Upper lobe of left lung (tissue), 6 donors: ENCODE measurements at regions not wholly inside any gene's neighbourhood (a gene's known extent, or its start where the extent isn't known, plus 50 kb on each side); places are given as distances from the start of the nearest gene placed in this dataset.

Experiments used
- ATAC-seq, 2 donors: fragments of 200-7000 bp; cut with Tn5 transposase; one replicate each; pipeline ENCODE4 v1.9.1; 2022; ENCODE audit warnings: mild to moderate bottlenecking in 2 of 2, moderate library complexity in 2 of 2; ENCODE audit not compliant: low FRiP score in 2 of 2
- DNase-seq, 2 donors: peaks; one replicate each; pipeline ENCODE4 v3.0.0-alpha.2; 2019 to 2020
- H3K27ac ChIP-seq, 4 donors: fragments of 200-600 bp; sonication (generic); one replicate each; pipeline ENCODE4 v1.5.1; 2016 to 2019
- H3K27me3 ChIP-seq, 4 donors: fragments of 200-600 bp; sonication (generic); one replicate each; pipeline ENCODE4 v1.5.1; 2017 to 2019
- H3K36me3 ChIP-seq, 4 donors: fragments of 200-600 bp; sonication (generic); one replicate each; pipeline ENCODE4 v1.5.1; 2016 to 2019
- H3K4me1 ChIP-seq, 4 donors: fragments of 200-600 bp; sonication (generic); one replicate each; pipeline ENCODE4 v1.5.1; 2018 to 2019
- H3K4me3 ChIP-seq, 4 donors: fragments of 200-600 bp; sonication (generic); one replicate each; pipeline ENCODE4 v1.5.1; 2017 to 2019; ENCODE audit warnings: mild to moderate bottlenecking in 2 of 4, moderate library complexity in 1 of 4
- H3K9me3 ChIP-seq, 4 donors: fragments of 200-600 bp; sonication (generic); one replicate each; pipeline ENCODE4 v1.5.1; 2018 to 2019
- CTCF ChIP-seq, 6 experiments: fragments of 450-650 bp in 4 of 6; fragments of 200-600 bp in 2 of 6; sonication (generic) in 2 of 6; IDR thresholded peaks; one replicate each; pipeline ENCODE4 v1.5.1; 2016 to 2019; ENCODE audit warnings: antibody characterized with exemption in 6 of 6
- EP300 ChIP-seq, 4 donors: sonication (generic); formaldehyde crosslinking; IDR thresholded peaks; one replicate each; pipeline ENCODE4 v1.5.1; 2017; ENCODE audit warnings: antibody characterized with exemption in 4 of 4, control low read depth in 2 of 4
- POLR2A ChIP-seq, 4 donors: fragments of 450-650 bp; IDR thresholded peaks; one replicate each; pipeline ENCODE4 v1.5.1; 2016 to 2017; ENCODE audit warnings: antibody characterized with exemption in 4 of 4, mild to moderate bottlenecking in 2 of 4
- POLR2AphosphoS5 ChIP-seq, 2 donors: sonication (generic); formaldehyde crosslinking; IDR thresholded peaks; one replicate each; pipeline ENCODE4 v1.5.1; 2017; ENCODE audit warnings: antibody characterized with exemption in 2 of 2
- WGBS, 2 donors: methylation state at CpG; one replicate each; pipeline ENCODE4 v1.1.5; 2017 to 2018; 5-methylcytosine and 5-hydroxymethylcytosine counted together
- donor health status: DM: no; HTN: no; CAD: no; lungs with moderate emphysema.
- donor health status: DM: no; HTN: yes; CAD: no; lungs with severe emphysema.

DNA sequence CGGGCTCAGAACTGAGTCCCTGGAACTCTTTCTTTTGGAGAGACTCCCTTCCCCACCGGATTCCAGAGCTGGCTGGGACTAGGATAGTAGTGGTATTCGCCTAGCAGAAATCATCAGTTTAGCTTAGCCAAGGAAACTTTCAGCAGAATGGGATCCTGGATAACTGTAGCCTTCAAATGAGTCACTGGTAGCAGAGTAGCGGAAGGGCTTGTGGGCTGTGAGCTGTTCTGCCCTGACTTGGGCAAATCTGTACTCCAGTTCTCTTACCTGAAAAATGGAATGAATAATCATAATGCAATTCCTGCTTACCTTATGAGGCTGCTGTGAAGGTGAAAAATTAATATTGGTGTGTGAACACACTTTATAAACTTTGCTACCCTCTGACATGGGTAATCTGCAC is 244.3 kb upstream of the CHD6 start:
- DNase-seq: no peak
- WGBS, 2 donors: 79 to 86% methylated on average over 4 of the region's 4 CpGs
- Histone ChIP-seq H3K4me3 (no peak overlapping the region), H3K36me3 (no peaks in the 10 kb centered on the region), H3K4me1 (no peaks in the 10 kb centered on the region), H3K27ac (no peak overlapping the region), H3K9me3 (no peaks in the 10 kb centered on the region), H3K27me3 (no peaks in the 10 kb centered on the region)
- no peak for TF ChIP-seq POLR2A (IDR thresholded peaks at IDR 0.05)
- no peak for TF ChIP-seq CTCF (IDR thresholded peaks at IDR 0.05)
- TF ChIP-seq POLR2AphosphoS5 (IDR thresholded peaks at IDR 0.05): no peak
- no peak for TF ChIP-seq EP300 (IDR thresholded peaks at IDR 0.05)
- ATAC-seq: no peak

GRCh38 chr20:41861772-41862422 is 243.7 kb upstream of the CHD6 start:
- no peak for DNase-seq
- ATAC-seq: no peak
- H3K4me3 ChIP-seq: no peak overlapping the region
- H3K4me1 ChIP-seq: no peaks in the 10 kb centered on the region
- TF ChIP-seq CTCF (IDR thresholded peaks at IDR 0.05) (no peak), POLR2AphosphoS5 (IDR thresholded peaks at IDR 0.05) (no peak), EP300 (IDR thresholded peaks at IDR 0.05) (no peak), POLR2A (IDR thresholded peaks at IDR 0.05) (no peak)
- no peaks in the 10 kb centered on the region for H3K36me3 ChIP-seq
- 51 to 55% methylated on average over 5 to 6 of the region's 6 CpGs for WGBS, 2 donors
- no peaks in the 10 kb centered on the region for H3K27me3 ChIP-seq
- H3K27ac ChIP-seq: no peak overlapping the region
- no peaks in the 10 kb centered on the region for H3K9me3 ChIP-seq

DNA sequence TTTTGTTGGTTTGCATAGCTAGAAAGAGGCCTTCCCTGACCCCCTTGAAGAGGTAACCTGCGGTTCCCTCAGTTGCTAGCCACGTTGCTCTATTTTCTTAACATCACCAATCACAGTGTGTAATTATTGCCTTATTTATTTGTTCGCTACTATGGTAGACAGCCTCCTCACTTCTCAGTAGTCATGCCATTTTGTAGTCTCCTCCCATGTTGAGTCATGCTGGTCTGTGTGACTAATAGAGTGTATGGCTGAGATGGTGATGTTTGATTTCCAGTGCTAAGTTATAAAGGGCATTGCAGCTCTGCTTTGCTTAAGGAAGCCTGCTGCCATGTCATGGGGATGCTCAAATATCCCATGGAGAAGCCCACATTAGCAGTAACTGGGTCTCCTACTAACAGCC is 236.6 kb upstream of the CHD6 start:
- WGBS, 2 donors: 73 to 79% methylated on average over 3 of the region's 3 CpGs
- Histone ChIP-seq H3K4me3 (no peak overlapping the region), H3K27ac (no peak overlapping the region), H3K9me3 (no peaks in the 10 kb centered on the region), H3K36me3 (no peaks in the 10 kb centered on the region), H3K4me1 (peaks cover 0 to 7% (median 3%) of the 10 kb centered on the region in 4 donors), H3K27me3 (no peaks in the 10 kb centered on the region)
- ATAC-seq (peak in 1 of 2 donors; percentile 40), DNase-seq (no peak)
- no peak for TF ChIP-seq EP300 (IDR thresholded peaks at IDR 0.05)
- TF ChIP-seq POLR2A (IDR thresholded peaks at IDR 0.05): no peak
- TF ChIP-seq CTCF (IDR thresholded peaks at IDR 0.05): no peak
- TF ChIP-seq POLR2AphosphoS5 (IDR thresholded peaks at IDR 0.05): no peak

GRCh38 chr20:41853806-41854205 is 235.6 kb upstream of the CHD6 start:
- Histone ChIP-seq H3K27ac (no peak overlapping the region), H3K9me3 (no peaks in the 10 kb centered on the region), H3K4me3 (no peak overlapping the region), H3K36me3 (no peaks in the 10 kb centered on the region), H3K27me3 (no peaks in the 10 kb centered on the region), H3K4me1 (peaks cover 0 to 7% (median 3%) of the 10 kb centered on the region in 4 donors)
- DNase-seq (no peak), ATAC-seq (no peak)
- TF ChIP-seq POLR2A (IDR thresholded peaks at IDR 0.05) (no peak), POLR2AphosphoS5 (IDR thresholded peaks at IDR 0.05) (no peak), EP300 (IDR thresholded peaks at IDR 0.05) (no peak), CTCF (IDR thresholded peaks at IDR 0.05) (no peak)
- 43 to 62% methylated on average over 2 of the region's 2 CpGs for WGBS, 2 donors

GRCh38 chr20:41848180-41848579 is 230.0 kb upstream of the CHD6 start:
- ATAC-seq: no peak
- TF ChIP-seq POLR2A (IDR thresholded peaks at IDR 0.05) (no peak), POLR2AphosphoS5 (IDR thresholded peaks at IDR 0.05) (no peak), EP300 (IDR thresholded peaks at IDR 0.05) (no peak)
- Histone ChIP-seq H3K36me3 (no peaks in the 10 kb centered on the region), H3K4me3 (no peak overlapping the region), H3K9me3 (no peaks in the 10 kb centered on the region), H3K27me3 (no peaks in the 10 kb centered on the region), H3K27ac (no peak overlapping the region), H3K4me1 (no peaks in the 10 kb centered on the region)
- 78 to 79% methylated on average over 3 of the region's 3 CpGs for WGBS, 2 donors
- no peak for DNase-seq
